ENCODE measurements at regions not wholly inside any gene's neighbourhood (a gene's known extent, or its start where the extent isn't known, plus 50 kb on each side); places are given as distances from the start of the nearest gene placed in this dataset.

GRCh38 chr12:91662021-91662420 is 479.4 kb upstream of the DCN start:
- no peaks in the 10 kb centered on the region; the same call in none of the 2 replicates for H3K9me3 Mint-ChIP-seq
- no peak for TF ChIP-seq CTCF (IDR thresholded peaks at IDR 0.05)
- no peak for DNase-seq
- H3K27me3 Mint-ChIP-seq (ENCODE audit: insufficient read depth), result no peaks in the 10 kb centered on the region
- no peaks in the 10 kb centered on the region for H3K4me1 Mint-ChIP-seq (ENCODE audit: low read depth)
- no peak overlapping the region for H3K27ac Mint-ChIP-seq
- H3K36me3 Mint-ChIP-seq (ENCODE audit: low read depth), result no peaks in the 10 kb centered on the region
- no peak overlapping the region for H3K4me3 Mint-ChIP-seq

- TF ChIP-seq CTCF (IDR thresholded peaks at IDR 0.05), result no peak
- Mint-ChIP-seq H3K9me3 (no peaks in the 10 kb centered on the region; the same call in none of the 2 replicates), H3K4me1 (ENCODE audit: low read depth) (no peaks in the 10 kb centered on the region), H3K27ac (no peak overlapping the region), H3K36me3 (ENCODE audit: low read depth) (no peaks in the 10 kb centered on the region), H3K4me3 (no peak overlapping the region), H3K27me3 (ENCODE audit: insufficient read depth) (no peaks in the 10 kb centered on the region)
- no peak for DNase-seq
These were observed 474.4 kb upstream of the DCN start for GRCh38 chr12:91657032-91657431.

- H3K4me1 Mint-ChIP-seq (ENCODE audit: low read depth), result no peaks in the 10 kb centered on the region
- H3K27me3 Mint-ChIP-seq (ENCODE audit: insufficient read depth), result no peaks in the 10 kb centered on the region
- no peak for DNase-seq
- H3K9me3 Mint-ChIP-seq, result no peaks in the 10 kb centered on the region; the same call in none of the 2 replicates
- no peak for TF ChIP-seq CTCF (IDR thresholded peaks at IDR 0.05)
- no peak overlapping the region for H3K4me3 Mint-ChIP-seq
- no peak overlapping the region for H3K27ac Mint-ChIP-seq
- H3K36me3 Mint-ChIP-seq (ENCODE audit: low read depth), result no peaks in the 10 kb centered on the region
These were observed 473.3 kb upstream of the DCN start for GRCh38 chr12:91655966-91656365.

- Mint-ChIP-seq H3K9me3 (no peaks in the 10 kb centered on the region; the same call in 1 of the 2 replicates), H3K4me1 (ENCODE audit: low read depth) (no peaks in the 10 kb centered on the region), H3K27ac (no peak overlapping the region), H3K27me3 (ENCODE audit: insufficient read depth) (no peaks in the 10 kb centered on the region), H3K4me3 (no peak overlapping the region), H3K36me3 (ENCODE audit: low read depth) (no peaks in the 10 kb centered on the region)
- no peak for TF ChIP-seq CTCF (IDR thresholded peaks at IDR 0.05)
- no peak for DNase-seq
These were observed 471.5 kb upstream of the DCN start for GRCh38 chr12:91654087-91654486.

GRCh38 chr12:91651728-91652127 is 469.1 kb upstream of the DCN start:
- no peaks in the 10 kb centered on the region for H3K4me1 Mint-ChIP-seq (ENCODE audit: low read depth)
- H3K9me3 Mint-ChIP-seq, result peaks cover 8% of the 10 kb centered on the region; the same call in 1 of the 2 replicates
- TF ChIP-seq CTCF (IDR thresholded peaks at IDR 0.05), result no peak
- H3K4me3 Mint-ChIP-seq, result no peak overlapping the region
- no peak overlapping the region for H3K27ac Mint-ChIP-seq
- DNase-seq, result no peak
- no peaks in the 10 kb centered on the region for H3K27me3 Mint-ChIP-seq (ENCODE audit: insufficient read depth)
- no peaks in the 10 kb centered on the region for H3K36me3 Mint-ChIP-seq (ENCODE audit: low read depth)

GRCh38 chr12:91643763-91644162 is 461.1 kb upstream of the DCN start:
- no peaks in the 10 kb centered on the region for H3K4me1 Mint-ChIP-seq (ENCODE audit: low read depth)
- TF ChIP-seq CTCF (IDR thresholded peaks at IDR 0.05), result no peak
- no peaks in the 10 kb centered on the region for H3K36me3 Mint-ChIP-seq (ENCODE audit: low read depth)
- no peaks in the 10 kb centered on the region for H3K27me3 Mint-ChIP-seq (ENCODE audit: insufficient read depth)
- H3K4me3 Mint-ChIP-seq, result no peak overlapping the region
- DNase-seq, result no peak
- H3K9me3 Mint-ChIP-seq, result peaks cover 8% of the 10 kb centered on the region; the same call in 1 of the 2 replicates
- H3K27ac Mint-ChIP-seq, result no peak overlapping the region

Measured in HFFc6 (cell line).